Natural killer cell (primary cell): ENCODE measurements at regions not wholly inside any gene's neighbourhood (a gene's known extent, or its start where the extent isn't known, plus 50 kb on each side); places are given as distances from the start of the nearest gene placed in this dataset.
"Not testable (repeated sequence)": the region's sequence is repeated elsewhere in the genome, so short reads cannot be mapped to it uniquely, and the experiment has no call there.

Experiments
- ATAC-seq, 3 donors: fragments of 150-1000 bp in 2 of 3; fragments of 200-7000 bp in 1 of 3; cut with Tn5 transposase; 1 replicate in 1 of 3; 2 replicates in 2 of 3; pipeline ENCODE4 v1.10.0; 2021; ENCODE audit warnings: mild to moderate bottlenecking in 2 of 3, moderate library complexity in 2 of 3
- DNase-seq, 2 donors: peaks; one replicate each; pipeline versions ENCODE4 v3.0.0 to v3.0.0-alpha.2; 2013 to 2021; ENCODE audit warnings: mixed read lengths in 1 of 2
- H3K27ac ChIP-seq: one replicate; pipeline ENCODE4 v1.5.1; 2013; ENCODE audit warnings: mild to moderate bottlenecking, low read length
- H3K27me3 ChIP-seq: one replicate; pipeline ENCODE4 v1.6.1; 2013; ENCODE audit warnings: low read length; ENCODE audit not compliant: control insufficient read depth, insufficient read depth
- H3K36me3 ChIP-seq: one replicate; pipeline ENCODE4 v1.6.1; 2013; ENCODE audit warnings: low read length; ENCODE audit not compliant: control insufficient read depth, insufficient read depth
- H3K4me1 ChIP-seq: one replicate; pipeline ENCODE4 v1.6.1; 2013; ENCODE audit warnings: low read length; ENCODE audit not compliant: control insufficient read depth, insufficient read depth
- H3K4me3 ChIP-seq: one replicate; pipeline ENCODE4 v1.5.1; 2013; ENCODE audit warnings: low read length
- H3K9me3 ChIP-seq: one replicate; pipeline ENCODE4 v1.6.1; 2013; ENCODE audit warnings: low read length; ENCODE audit not compliant: control insufficient read depth, insufficient read depth
- H3K27ac Mint-ChIP-seq, 2 donors: one replicate each; pipeline ENCODE4 v1.8.0; 2022; ENCODE audit warnings: mild to moderate bottlenecking in 2 of 2, mixed read lengths in 2 of 2, moderate library complexity in 1 of 2
- H3K27me3 Mint-ChIP-seq, 2 donors: one replicate each; pipeline ENCODE4 v1.8.0; 2022; ENCODE audit warnings: low read depth in 2 of 2, mixed read lengths in 2 of 2
- H3K36me3 Mint-ChIP-seq: one replicate; pipeline ENCODE4 v1.8.0; 2022; ENCODE audit warnings: mixed read lengths
- H3K4me1 Mint-ChIP-seq, 2 donors: one replicate each; pipeline ENCODE4 v1.8.0; 2022; ENCODE audit warnings: mixed read lengths in 2 of 2
- H3K4me3 Mint-ChIP-seq: one replicate; pipeline ENCODE4 v1.8.0; 2022; ENCODE audit warnings: mild to moderate bottlenecking, moderate library complexity, mixed read lengths
- H3K9me3 Mint-ChIP-seq, 2 donors: one replicate each; pipeline ENCODE4 v1.8.0; 2022; ENCODE audit warnings: mixed read lengths in 2 of 2
- WGBS: methylation state at CpG from one replicate; pipeline ENCODE4 v1.1.7; 2013; ENCODE audit warnings: missing lambda C conversion rate; ENCODE audit not compliant: insufficient coverage; 5-methylcytosine and 5-hydroxymethylcytosine counted together
- intact Hi-C: fragments of 100-400 bp; cut with micrococcal nuclease; formaldehyde crosslinking; loops from one replicate; pipeline ENCODE4 v1.14.2; 2022
- TF ChIP-seq, protein P1 (sequence below): fragments of 200-600 bp; IDR thresholded peaks from one replicate; pipeline ENCODE4 v1.8.0; 2022; ENCODE audit warnings: antibody characterized with exemption

DNA sequence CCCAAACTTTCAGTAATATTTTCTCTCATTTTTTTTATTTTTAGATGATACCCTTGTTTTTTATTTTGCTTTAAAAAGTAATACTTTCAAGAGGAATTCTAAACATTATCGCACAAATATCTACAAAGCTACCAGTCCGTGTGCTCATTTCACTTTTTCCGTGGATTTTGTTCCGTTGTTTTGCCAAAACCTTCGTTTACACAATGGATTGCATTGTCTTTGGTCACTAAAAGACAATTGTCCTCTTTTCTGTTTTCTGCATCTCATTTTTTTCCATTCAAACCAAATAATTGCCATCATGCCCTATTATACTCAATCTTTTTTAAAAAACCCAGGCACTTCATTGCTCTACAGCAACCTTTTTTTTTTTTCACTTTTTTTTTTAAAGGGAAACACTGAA is 214.9 kb downstream of the CXXC4 start:
- H3K27ac Mint-ChIP-seq = no peak overlapping the region
- H3K9me3 Mint-ChIP-seq = peaks cover 7 to 8% of the 10 kb centered on the region in 2 donors
- Histone ChIP-seq H3K4me1 (no peaks in the 10 kb centered on the region), H3K27me3 (no peaks in the 10 kb centered on the region), H3K9me3 (no peaks in the 10 kb centered on the region), H3K4me3 (no peak overlapping the region), H3K27ac (no peak overlapping the region), H3K36me3 (no peaks in the 10 kb centered on the region)
- H3K4me3 Mint-ChIP-seq = no peak overlapping the region
- ATAC-seq (no peak), DNase-seq (no peak)
- TF ChIP-seq, protein P1, sequence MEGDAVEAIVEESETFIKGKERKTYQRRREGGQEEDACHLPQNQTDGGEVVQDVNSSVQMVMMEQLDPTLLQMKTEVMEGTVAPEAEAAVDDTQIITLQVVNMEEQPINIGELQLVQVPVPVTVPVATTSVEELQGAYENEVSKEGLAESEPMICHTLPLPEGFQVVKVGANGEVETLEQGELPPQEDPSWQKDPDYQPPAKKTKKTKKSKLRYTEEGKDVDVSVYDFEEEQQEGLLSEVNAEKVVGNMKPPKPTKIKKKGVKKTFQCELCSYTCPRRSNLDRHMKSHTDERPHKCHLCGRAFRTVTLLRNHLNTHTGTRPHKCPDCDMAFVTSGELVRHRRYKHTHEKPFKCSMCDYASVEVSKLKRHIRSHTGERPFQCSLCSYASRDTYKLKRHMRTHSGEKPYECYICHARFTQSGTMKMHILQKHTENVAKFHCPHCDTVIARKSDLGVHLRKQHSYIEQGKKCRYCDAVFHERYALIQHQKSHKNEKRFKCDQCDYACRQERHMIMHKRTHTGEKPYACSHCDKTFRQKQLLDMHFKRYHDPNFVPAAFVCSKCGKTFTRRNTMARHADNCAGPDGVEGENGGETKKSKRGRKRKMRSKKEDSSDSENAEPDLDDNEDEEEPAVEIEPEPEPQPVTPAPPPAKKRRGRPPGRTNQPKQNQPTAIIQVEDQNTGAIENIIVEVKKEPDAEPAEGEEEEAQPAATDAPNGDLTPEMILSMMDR = no peak
- no peaks in the 10 kb centered on the region for H3K27me3 Mint-ChIP-seq
- H3K36me3 Mint-ChIP-seq = no peaks in the 10 kb centered on the region
- WGBS = 77% methylated on average over 5 of the region's 5 CpGs
- no peaks in the 10 kb centered on the region for H3K4me1 Mint-ChIP-seq
- intact Hi-C loops = no loop called here

DNA sequence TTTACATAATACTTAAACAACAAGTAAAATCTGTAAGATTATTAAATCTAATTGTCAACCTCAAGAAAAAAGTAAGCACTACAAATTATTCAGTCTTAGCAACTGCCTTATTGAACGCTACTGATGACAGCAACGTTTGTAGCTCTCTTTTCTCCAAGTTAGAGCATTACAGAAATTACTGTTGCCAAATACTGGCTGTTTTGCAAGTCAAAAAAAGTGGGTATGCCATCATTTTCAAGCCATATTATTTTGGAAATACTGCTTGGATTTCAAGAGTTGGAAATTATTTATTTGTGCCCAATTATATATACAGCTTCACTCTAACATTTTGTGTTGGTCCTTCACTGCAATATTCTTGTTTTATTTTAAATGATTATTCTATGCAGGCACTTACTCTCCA is 221.7 kb downstream of the CXXC4 start:
- Mint-ChIP-seq H3K27me3 (no peaks in the 10 kb centered on the region), H3K27ac (no peak overlapping the region), H3K4me1 (no peaks in the 10 kb centered on the region), H3K36me3 (peaks cover 5% of the 10 kb centered on the region), H3K4me3 (no peak overlapping the region), H3K9me3 (peaks cover 10 to 11% of the 10 kb centered on the region in 2 donors)
- Histone ChIP-seq H3K4me1 (no peaks in the 10 kb centered on the region), H3K4me3 (no peak overlapping the region), H3K9me3 (no peaks in the 10 kb centered on the region), H3K27ac (no peak overlapping the region), H3K27me3 (no peaks in the 10 kb centered on the region), H3K36me3 (no peaks in the 10 kb centered on the region)
- intact Hi-C loops = no loop called here
- TF ChIP-seq, protein P1 = no peak
- ATAC-seq (no peak), DNase-seq (no peak)
- WGBS = 68% methylated on average over 2 of the region's 2 CpGs

DNA sequence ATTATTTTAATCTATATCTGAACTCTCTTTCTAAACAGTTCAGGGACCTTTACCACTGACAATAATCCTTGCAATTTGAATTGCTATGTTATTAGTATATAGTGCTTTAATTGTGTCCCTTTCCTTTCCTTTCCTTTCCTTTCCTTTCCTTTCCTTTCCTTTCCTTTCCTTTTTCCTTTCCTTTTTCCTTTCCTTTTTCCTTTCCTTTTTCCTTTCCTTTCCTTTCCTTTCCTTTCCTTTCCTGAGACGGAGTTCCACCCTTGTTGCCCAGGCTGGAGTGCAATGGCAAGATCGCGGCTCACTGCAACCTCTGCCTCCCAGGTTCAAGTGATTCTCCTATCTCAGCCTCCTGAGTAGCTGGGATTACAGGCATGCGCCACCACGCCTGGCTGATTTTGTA is 225.1 kb downstream of the CXXC4 start:
- H3K27me3 ChIP-seq, intact Hi-C loops, H3K27ac ChIP-seq, DNase-seq, H3K9me3 ChIP-seq, H3K4me1 ChIP-seq, H3K4me3 ChIP-seq, H3K36me3 Mint-ChIP-seq, ATAC-seq, H3K36me3 ChIP-seq, H3K27me3 Mint-ChIP-seq, H3K27ac Mint-ChIP-seq, H3K4me1 Mint-ChIP-seq, H3K4me3 Mint-ChIP-seq: not testable (repeated sequence)
- 95% methylated on average over 5 of the region's 5 CpGs for WGBS
- peaks cover 8 to 11% of the 10 kb centered on the region in 2 donors for H3K9me3 Mint-ChIP-seq

DNA sequence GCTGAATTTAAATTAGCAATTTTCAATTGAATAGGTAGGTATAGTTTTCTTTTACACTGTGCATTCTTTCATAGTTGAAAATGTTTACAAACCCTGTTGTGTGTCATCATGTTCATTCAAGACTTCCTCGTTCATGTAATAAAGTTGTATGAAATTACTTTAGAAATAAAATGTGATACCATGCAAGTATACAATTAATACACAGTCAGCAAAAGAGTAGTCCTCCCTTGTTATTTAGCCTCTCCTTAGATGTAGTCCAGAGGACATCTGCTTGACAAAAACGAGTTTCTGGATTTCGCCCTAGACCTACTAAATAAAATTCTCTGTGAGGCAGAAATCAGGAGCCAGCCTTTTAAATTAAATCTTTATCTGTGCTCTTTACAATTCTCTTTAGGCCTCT is 231.6 kb downstream of the CXXC4 start:
- no peaks in the 10 kb centered on the region for H3K36me3 Mint-ChIP-seq
- ATAC-seq (no peak), DNase-seq (no peak)
- H3K9me3 Mint-ChIP-seq = peaks cover 3 to 9% of the 10 kb centered on the region in 2 donors
- WGBS = 76% methylated on average over 2 of the region's 3 CpGs
- no peaks in the 10 kb centered on the region for H3K27me3 Mint-ChIP-seq
- no peak overlapping the region for H3K4me3 ChIP-seq
- H3K4me1 ChIP-seq = no peaks in the 10 kb centered on the region
- TF ChIP-seq, protein P1 = no peak
- no peak overlapping the region for H3K27ac Mint-ChIP-seq
- no peaks in the 10 kb centered on the region for H3K27me3 ChIP-seq
- H3K36me3 ChIP-seq = no peaks in the 10 kb centered on the region
- no peaks in the 10 kb centered on the region for H3K9me3 ChIP-seq
- intact Hi-C loops = no loop called here
- no peaks in the 10 kb centered on the region for H3K4me1 Mint-ChIP-seq
- no peak overlapping the region for H3K27ac ChIP-seq
- H3K4me3 Mint-ChIP-seq = no peak overlapping the region
